ENCODE measurements at regions not wholly inside any gene's neighbourhood (a gene's known extent, or its start where the extent isn't known, plus 50 kb on each side); places are given as distances from the start of the nearest gene placed in this dataset.

DNA sequence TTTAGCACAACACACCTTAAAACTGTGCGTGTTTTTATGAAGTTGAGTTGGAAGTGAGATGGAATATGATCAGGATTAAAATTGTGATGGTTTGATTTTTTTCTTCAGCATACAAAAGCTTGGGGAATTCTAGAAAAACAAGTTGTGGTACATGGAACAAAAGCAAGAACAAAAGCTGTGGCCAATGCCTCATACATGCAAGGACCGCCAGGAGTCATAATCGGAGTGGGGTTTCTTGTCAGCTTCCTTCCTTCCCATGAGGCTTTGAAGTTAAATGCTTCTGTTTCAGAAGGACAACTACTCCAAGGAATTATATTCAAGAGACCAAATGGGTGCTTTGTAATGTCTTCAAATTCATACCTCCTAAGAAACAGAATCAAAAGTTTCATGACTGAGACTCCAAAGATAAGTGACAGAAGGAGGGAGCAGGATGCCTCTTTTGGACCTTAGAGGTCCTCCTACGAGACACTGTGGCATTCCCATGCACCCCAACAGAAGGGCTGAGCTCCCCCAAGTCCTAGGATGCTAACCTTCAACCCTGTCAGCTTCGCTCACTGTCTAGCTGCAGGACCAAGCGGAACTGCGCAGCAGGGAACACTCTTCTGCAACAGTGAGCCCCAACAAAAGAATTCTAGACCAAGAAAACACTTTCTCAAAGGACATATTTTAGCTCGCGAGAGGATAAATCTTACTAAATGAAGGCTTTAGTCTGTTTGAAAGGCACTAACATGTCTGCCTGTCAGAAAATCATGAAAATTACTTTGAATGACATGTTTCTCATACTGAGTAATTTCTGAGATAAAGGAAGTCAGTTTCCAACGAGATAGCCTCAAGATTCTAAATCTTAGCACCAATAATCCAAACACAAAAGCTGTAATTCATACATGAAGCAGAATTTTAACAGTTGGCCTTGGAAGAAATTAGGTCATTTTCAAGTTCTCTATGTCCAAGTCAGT lies 108.5 kb upstream of the NHSL1 start:
- H3K4me3 ChIP-seq (ENCODE audit: low read length): no peak overlapping the region
- DNase-seq (ENCODE audit: low read depth): no peak
- TF ChIP-seq, protein P1, sequence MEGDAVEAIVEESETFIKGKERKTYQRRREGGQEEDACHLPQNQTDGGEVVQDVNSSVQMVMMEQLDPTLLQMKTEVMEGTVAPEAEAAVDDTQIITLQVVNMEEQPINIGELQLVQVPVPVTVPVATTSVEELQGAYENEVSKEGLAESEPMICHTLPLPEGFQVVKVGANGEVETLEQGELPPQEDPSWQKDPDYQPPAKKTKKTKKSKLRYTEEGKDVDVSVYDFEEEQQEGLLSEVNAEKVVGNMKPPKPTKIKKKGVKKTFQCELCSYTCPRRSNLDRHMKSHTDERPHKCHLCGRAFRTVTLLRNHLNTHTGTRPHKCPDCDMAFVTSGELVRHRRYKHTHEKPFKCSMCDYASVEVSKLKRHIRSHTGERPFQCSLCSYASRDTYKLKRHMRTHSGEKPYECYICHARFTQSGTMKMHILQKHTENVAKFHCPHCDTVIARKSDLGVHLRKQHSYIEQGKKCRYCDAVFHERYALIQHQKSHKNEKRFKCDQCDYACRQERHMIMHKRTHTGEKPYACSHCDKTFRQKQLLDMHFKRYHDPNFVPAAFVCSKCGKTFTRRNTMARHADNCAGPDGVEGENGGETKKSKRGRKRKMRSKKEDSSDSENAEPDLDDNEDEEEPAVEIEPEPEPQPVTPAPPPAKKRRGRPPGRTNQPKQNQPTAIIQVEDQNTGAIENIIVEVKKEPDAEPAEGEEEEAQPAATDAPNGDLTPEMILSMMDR (conservative IDR thresholded peaks at IDR 0.05; ENCODE audit: low read length): no peak

DNA sequence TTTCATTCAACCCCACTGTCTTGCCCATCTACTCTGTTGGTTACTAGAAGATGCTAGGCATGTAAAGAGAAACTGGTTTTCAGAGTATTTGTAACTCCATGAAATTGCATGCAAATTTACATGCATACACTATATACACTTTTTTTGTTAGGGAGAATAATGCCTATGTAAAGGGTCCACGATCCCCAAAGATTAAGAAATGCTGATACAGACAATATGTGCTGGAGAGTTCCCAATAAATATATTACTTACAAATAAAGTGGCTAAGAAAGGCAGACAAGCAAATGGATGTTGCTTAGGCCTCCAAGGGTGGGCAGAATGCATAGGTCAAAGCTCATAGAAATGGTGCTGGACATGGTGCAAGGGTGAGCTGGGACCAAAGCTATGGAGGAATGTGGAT lies 109.6 kb upstream of the NHSL1 start:
- TF ChIP-seq, protein P1 (conservative IDR thresholded peaks at IDR 0.05; ENCODE audit: low read length): no peak
- DNase-seq (ENCODE audit: low read depth): no peak
- no peak overlapping the region for H3K4me3 ChIP-seq (ENCODE audit: low read length)

DNA sequence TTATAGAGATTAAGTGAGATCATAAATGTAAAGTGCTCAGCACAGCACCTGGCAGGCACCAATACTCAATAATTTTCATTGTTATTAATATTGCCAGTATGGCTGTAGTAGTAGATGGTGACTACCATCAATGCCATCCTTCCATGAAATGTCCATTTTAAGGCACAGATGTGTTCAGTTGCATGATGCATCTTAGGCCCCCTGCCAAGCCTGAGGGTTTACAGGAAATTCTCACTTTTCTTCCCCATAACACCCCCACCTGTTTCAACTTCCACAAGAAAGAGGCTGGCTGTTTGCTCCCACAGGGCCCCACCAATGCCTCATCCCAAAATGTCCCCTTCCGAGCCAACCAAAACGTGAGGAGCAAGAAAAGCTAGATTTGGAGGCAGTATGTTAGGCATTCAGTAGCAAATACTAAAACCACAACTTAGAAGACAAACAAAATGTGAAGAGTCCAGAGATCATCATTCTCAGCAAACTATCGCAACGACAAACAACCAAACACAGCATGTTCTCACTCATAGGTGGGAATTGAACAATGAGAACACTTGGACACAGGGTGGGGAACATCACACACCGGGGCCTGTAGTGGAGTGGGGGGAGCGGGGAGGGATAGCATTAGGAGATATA lies 110.6 kb upstream of the NHSL1 start:
- TF ChIP-seq, protein P1 (conservative IDR thresholded peaks at IDR 0.05; ENCODE audit: low read length): no peak
- peak; percentile 23 for DNase-seq (ENCODE audit: low read depth)
- H3K4me3 ChIP-seq (ENCODE audit: low read length): no peak overlapping the region

DNA sequence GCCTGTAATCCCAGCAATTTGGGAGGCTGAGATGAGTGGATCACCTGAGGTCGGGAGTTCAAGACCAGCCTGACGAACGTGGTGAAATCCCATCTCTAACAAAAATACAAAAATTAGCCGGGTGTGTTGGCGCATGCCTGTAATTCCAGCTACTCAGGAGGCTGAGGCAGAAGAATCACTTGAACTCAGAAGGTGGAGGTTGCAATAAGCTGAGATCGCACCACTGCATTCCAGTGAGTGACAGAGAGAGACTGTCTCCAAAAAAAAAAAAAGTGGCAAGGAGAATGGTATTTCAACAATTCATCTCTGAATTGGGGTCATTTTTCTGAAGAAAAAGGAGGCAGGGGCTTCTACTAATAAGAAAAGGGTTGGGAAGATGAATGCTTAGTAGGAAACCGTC lies 111.5 kb upstream of the NHSL1 start:
- DNase-seq (ENCODE audit: low read depth): no peak
- no peak overlapping the region for H3K4me3 ChIP-seq (ENCODE audit: low read length)
- TF ChIP-seq, protein P1 (conservative IDR thresholded peaks at IDR 0.05; ENCODE audit: low read length): no peak

DNA sequence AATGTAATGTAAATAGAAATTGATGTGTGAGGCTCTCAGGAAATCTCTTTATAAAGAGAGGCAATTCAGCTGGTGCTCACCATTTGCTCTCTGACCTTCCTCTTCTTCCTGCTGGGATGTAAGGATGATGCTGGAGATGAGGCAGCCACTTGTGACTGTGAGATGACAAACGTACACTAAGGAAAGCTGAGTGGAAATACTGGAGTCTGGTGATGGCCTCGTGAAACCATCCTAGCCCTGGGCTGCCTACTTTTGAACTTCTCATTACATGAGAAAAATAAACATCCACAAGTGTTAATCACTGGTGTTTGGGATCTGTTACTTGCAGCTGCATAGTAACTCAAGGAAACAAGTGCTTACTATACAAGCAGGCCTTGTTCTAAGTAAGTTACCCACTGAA lies 114.9 kb upstream of the NHSL1 start:
- DNase-seq (ENCODE audit: low read depth): no peak
- TF ChIP-seq, protein P1 (conservative IDR thresholded peaks at IDR 0.05; ENCODE audit: low read length): no peak
- no peak overlapping the region for H3K4me3 ChIP-seq (ENCODE audit: low read length)

DNA sequence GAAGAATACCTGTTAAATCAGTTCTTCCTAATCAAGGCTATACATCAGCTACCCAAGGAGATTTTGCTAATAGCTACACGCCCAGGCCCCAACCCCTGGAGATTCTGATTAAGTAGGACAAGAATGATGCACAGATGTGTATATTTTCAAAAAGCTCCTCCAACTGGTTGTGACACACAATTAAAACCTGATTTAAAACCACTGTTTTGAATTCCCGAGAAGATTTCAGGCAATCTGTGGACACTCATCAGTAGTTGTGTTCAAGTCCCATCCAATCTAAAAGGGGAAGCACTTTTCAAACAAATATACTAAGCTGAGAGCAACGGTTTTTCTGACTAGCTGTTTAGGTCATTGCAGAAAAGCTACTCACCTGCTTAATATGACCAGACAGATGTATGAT lies 118.9 kb upstream of the NHSL1 start:
- H3K4me3 ChIP-seq (ENCODE audit: low read length): no peak overlapping the region
- peak; percentile 58 for DNase-seq (ENCODE audit: low read depth)
- TF ChIP-seq, protein P1 (conservative IDR thresholded peaks at IDR 0.05; ENCODE audit: low read length): no peak

DNA sequence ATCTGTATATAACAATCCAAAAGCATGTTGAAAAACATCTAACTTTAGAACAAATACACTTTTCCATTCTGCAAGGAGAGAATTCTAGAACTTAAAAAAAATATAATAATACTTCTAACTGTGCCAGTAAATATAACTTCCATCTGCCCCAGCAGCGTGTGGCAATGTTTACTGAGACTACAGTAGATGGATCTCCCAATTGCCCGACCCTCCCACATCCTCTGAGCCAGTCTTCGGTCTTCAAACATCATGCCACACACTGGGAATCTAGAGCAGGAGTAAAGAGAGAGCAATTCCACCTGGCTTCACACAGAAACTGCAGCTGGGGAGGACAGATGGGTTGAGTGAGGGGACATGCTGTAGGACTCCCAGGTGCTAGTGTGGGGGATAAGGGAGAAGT lies 121.3 kb upstream of the NHSL1 start:
- no peak overlapping the region for H3K4me3 ChIP-seq (ENCODE audit: low read length)
- DNase-seq (ENCODE audit: low read depth): no peak
- TF ChIP-seq, protein P1 (conservative IDR thresholded peaks at IDR 0.05; ENCODE audit: low read length): no peak

Measured in AG10803 (cell line).